GM06990 (cell line): ENCODE measurements at regions not wholly inside any gene's neighbourhood (a gene's known extent, or its start where the extent isn't known, plus 50 kb on each side); places are given as distances from the start of the nearest gene placed in this dataset.

ENCODE experiments used
- DNase-seq: peaks from one replicate; pipeline ENCODE4 v3.0.0-alpha.2; 2011; ENCODE audit not compliant: insufficient read length; ENCODE audit errors: extremely low read depth
- H3K27me3 ChIP-seq: replicated peaks from 2 replicates; pipeline ENCODE4 v1.6.0; 2011; ENCODE audit warnings: low read length; ENCODE audit not compliant: control insufficient read depth, insufficient read depth
- H3K36me3 ChIP-seq: 2 replicates; pipeline ENCODE4 v1.5.1; 2011; ENCODE audit warnings: low read length; ENCODE audit not compliant: control insufficient read depth, insufficient read depth
- H3K4me3 ChIP-seq: replicated peaks from 2 replicates; pipeline ENCODE4 v1.5.1; 2011; ENCODE audit warnings: low read depth, mild to moderate bottlenecking, control low read depth, low read length
- CTCF ChIP-seq: IDR thresholded peaks from 2 replicates; pipeline ENCODE4 v1.5.1; 2011; ENCODE audit warnings: low read length, control low read depth, mild to moderate bottlenecking, inconsistent platforms; ENCODE audit not compliant: insufficient read depth, poor library complexity, severe bottlenecking

- Histone ChIP-seq H3K27me3 (no peaks in the 10 kb centered on the region), H3K4me3 (no peak overlapping the region), H3K36me3 (no peaks in the 10 kb centered on the region)
- TF ChIP-seq CTCF: no peak
- no peak for DNase-seq
These were observed 468.0 kb upstream of the IL12A start for GRCh38 chr3:159520638-159521037.

GRCh38 chr3:159522276-159522675, 466.4 kb upstream of the IL12A start:
- no peak overlapping the region for H3K4me3 ChIP-seq
- H3K27me3 ChIP-seq: no peaks in the 10 kb centered on the region
- H3K36me3 ChIP-seq: no peaks in the 10 kb centered on the region
- TF ChIP-seq CTCF: no peak
- DNase-seq: no peak

GRCh38 chr3:159528251-159528895, 460.3 kb upstream of the IL12A start:
- DNase-seq: no peak
- Histone ChIP-seq H3K36me3 (no peaks in the 10 kb centered on the region), H3K4me3 (no peak overlapping the region), H3K27me3 (no peaks in the 10 kb centered on the region)
- TF ChIP-seq CTCF: no peak

- no peaks in the 10 kb centered on the region for H3K36me3 ChIP-seq
- DNase-seq: no peak
- no peaks in the 10 kb centered on the region for H3K27me3 ChIP-seq
- no peak overlapping the region for H3K4me3 ChIP-seq
- TF ChIP-seq CTCF: no peak
These were observed 456.1 kb upstream of the IL12A start for GRCh38 chr3:159532577-159532976.

- DNase-seq: no peak
- H3K27me3 ChIP-seq: no peaks in the 10 kb centered on the region
- H3K4me3 ChIP-seq: no peak overlapping the region
- no peaks in the 10 kb centered on the region for H3K36me3 ChIP-seq
- TF ChIP-seq CTCF: no peak
These were observed 454.1 kb upstream of the IL12A start for GRCh38 chr3:159534496-159534895.

GRCh38 chr3:159536876-159537275, 451.8 kb upstream of the IL12A start:
- H3K36me3 ChIP-seq: no peaks in the 10 kb centered on the region
- no peak for TF ChIP-seq CTCF
- no peaks in the 10 kb centered on the region for H3K27me3 ChIP-seq
- no peak for DNase-seq
- H3K4me3 ChIP-seq: no peak overlapping the region
